Sigmoid colon (tissue), 6 donors: ENCODE measurements at regions not wholly inside any gene's neighbourhood (a gene's known extent, or its start where the extent isn't known, plus 50 kb on each side); places are given as distances from the start of the nearest gene placed in this dataset.

Experiments
- DNase-seq: peaks from one replicate; pipeline ENCODE4 v3.0.0-alpha.2; 2019
- H3K27ac ChIP-seq, 4 donors: fragments of 200-600 bp; sonication (generic); one replicate each; pipeline ENCODE4 v1.5.1; 2016 to 2019; ENCODE audit warnings: mild to moderate bottlenecking in 1 of 4
- H3K27me3 ChIP-seq, 3 donors: fragments of 200-600 bp; sonication (generic); one replicate each; pipeline ENCODE4 v1.5.1; 2019; ENCODE audit warnings: mild to moderate bottlenecking in 1 of 3
- H3K36me3 ChIP-seq, 4 donors: fragments of 200-600 bp; sonication (generic); one replicate each; pipeline ENCODE4 v1.5.1; 2016 to 2019
- H3K4me1 ChIP-seq, 4 donors: fragments of 200-600 bp; sonication (generic); one replicate each; pipeline ENCODE4 v1.5.1; 2017 to 2019
- H3K4me3 ChIP-seq, 4 donors: fragments of 200-600 bp; sonication (generic); one replicate each; pipeline ENCODE4 v1.5.1; 2017 to 2019; ENCODE audit warnings: mild to moderate bottlenecking in 2 of 4, moderate library complexity in 1 of 4
- H3K9me3 ChIP-seq, 4 donors: fragments of 200-600 bp in 3 of 4; sonication (generic) in 3 of 4; one replicate each; pipeline versions ENCODE4 v1.5.1 to v1.6.1; 2013 to 2019
- EP300 ChIP-seq, 4 donors: sonication (generic); formaldehyde crosslinking; IDR thresholded peaks; one replicate each; pipeline ENCODE4 v1.6.1; 2017; ENCODE audit warnings: antibody characterized with exemption in 4 of 4
- POLR2A ChIP-seq, 2 donors: fragments of 450-650 bp; IDR thresholded peaks; one replicate each; pipeline ENCODE4 v1.6.1; 2016; ENCODE audit warnings: antibody characterized with exemption in 2 of 2, mild to moderate bottlenecking in 2 of 2, moderate library complexity in 2 of 2
- POLR2AphosphoS5 ChIP-seq, 4 donors: sonication (generic); formaldehyde crosslinking; IDR thresholded peaks; one replicate each; pipeline ENCODE4 v1.6.1; 2017; ENCODE audit warnings: antibody characterized with exemption in 4 of 4
- WGBS, 2 donors: extraction: QIAGEN DNeasy Blood & Tissue Kit; methylation state at CpG; one replicate each; pipeline ENCODE4 v1.1.7; 2013; 5-methylcytosine and 5-hydroxymethylcytosine counted together
- intact Hi-C: fragments of 100-400 bp; cut with DNase I; formaldehyde crosslinking; loops from one replicate; pipeline ENCODE4 v1.15.1; 2023
- TF ChIP-seq, protein P1 (sequence below), 4 experiments: fragments of 450-650 bp in 3 of 4; fragments of 200-600 bp in 1 of 4; IDR thresholded peaks; one replicate each; pipeline ENCODE4 v1.5.1; 2016 to 2019; ENCODE audit warnings: antibody characterized with exemption in 4 of 4, mild to moderate bottlenecking in 3 of 4, moderate library complexity in 2 of 4
- donor health status: healthy with polysubstance abuse.
- donor health status: healthy.

- H3K27ac ChIP-seq: no peak overlapping the region
- no peak for DNase-seq
- no peaks in the 10 kb centered on the region for H3K9me3 ChIP-seq
- no peaks in the 10 kb centered on the region for H3K4me1 ChIP-seq
- H3K27me3 ChIP-seq: no peaks in the 10 kb centered on the region
- TF ChIP-seq EP300 (IDR thresholded peaks at IDR 0.05) (no peak), POLR2A (IDR thresholded peaks at IDR 0.05) (no peak), POLR2AphosphoS5 (IDR thresholded peaks at IDR 0.05) (no peak)
- TF ChIP-seq, protein P1, sequence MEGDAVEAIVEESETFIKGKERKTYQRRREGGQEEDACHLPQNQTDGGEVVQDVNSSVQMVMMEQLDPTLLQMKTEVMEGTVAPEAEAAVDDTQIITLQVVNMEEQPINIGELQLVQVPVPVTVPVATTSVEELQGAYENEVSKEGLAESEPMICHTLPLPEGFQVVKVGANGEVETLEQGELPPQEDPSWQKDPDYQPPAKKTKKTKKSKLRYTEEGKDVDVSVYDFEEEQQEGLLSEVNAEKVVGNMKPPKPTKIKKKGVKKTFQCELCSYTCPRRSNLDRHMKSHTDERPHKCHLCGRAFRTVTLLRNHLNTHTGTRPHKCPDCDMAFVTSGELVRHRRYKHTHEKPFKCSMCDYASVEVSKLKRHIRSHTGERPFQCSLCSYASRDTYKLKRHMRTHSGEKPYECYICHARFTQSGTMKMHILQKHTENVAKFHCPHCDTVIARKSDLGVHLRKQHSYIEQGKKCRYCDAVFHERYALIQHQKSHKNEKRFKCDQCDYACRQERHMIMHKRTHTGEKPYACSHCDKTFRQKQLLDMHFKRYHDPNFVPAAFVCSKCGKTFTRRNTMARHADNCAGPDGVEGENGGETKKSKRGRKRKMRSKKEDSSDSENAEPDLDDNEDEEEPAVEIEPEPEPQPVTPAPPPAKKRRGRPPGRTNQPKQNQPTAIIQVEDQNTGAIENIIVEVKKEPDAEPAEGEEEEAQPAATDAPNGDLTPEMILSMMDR (IDR thresholded peaks at IDR 0.05): no peak
- intact Hi-C loops: no loop called here
- no peaks in the 10 kb centered on the region for H3K36me3 ChIP-seq
- H3K4me3 ChIP-seq: no peak overlapping the region
Measured at GRCh38 chr3:167938516-167938915, 157.2 kb downstream of the GOLIM4 start.

GRCh38 chr3:167936019-167936418, 159.7 kb downstream of the GOLIM4 start:
- H3K9me3 ChIP-seq: no peaks in the 10 kb centered on the region
- intact Hi-C loops: no loop called here
- no peaks in the 10 kb centered on the region for H3K36me3 ChIP-seq
- H3K27ac ChIP-seq: no peak overlapping the region
- DNase-seq: no peak
- 87 to 88% methylated on average over 6 of the region's 6 CpGs for WGBS, 2 donors
- H3K27me3 ChIP-seq: no peaks in the 10 kb centered on the region
- TF ChIP-seq, protein P1 (IDR thresholded peaks at IDR 0.05): no peak
- TF ChIP-seq POLR2A (IDR thresholded peaks at IDR 0.05): no peak
- no peak for TF ChIP-seq POLR2AphosphoS5 (IDR thresholded peaks at IDR 0.05)
- TF ChIP-seq EP300 (IDR thresholded peaks at IDR 0.05): no peak
- no peaks in the 10 kb centered on the region for H3K4me1 ChIP-seq
- no peak overlapping the region for H3K4me3 ChIP-seq

DNA sequence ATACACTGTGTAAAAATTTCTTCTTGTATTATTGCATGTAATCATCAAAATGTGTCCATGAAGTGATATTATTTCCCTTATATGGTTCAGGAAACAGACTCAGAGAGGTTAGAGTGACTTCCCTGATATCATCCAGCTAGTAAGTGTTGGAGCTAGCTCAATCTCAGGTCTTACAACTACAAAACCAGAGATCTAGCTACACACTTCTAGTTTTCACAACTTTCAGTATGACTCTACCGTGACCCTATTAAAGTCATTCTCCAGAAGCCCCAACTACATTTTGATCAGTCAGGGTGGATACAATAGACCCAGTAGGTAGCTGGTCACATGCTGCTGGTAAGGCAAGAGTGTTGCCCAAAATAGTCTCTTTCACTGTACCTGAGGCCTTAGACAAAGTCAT, 165.3 kb downstream of the GOLIM4 start:
- no peaks in the 10 kb centered on the region for H3K36me3 ChIP-seq
- H3K27ac ChIP-seq: no peak overlapping the region
- WGBS, 2 donors: 92 to 97% methylated on average over 1 of the region's 1 CpG

DNA sequence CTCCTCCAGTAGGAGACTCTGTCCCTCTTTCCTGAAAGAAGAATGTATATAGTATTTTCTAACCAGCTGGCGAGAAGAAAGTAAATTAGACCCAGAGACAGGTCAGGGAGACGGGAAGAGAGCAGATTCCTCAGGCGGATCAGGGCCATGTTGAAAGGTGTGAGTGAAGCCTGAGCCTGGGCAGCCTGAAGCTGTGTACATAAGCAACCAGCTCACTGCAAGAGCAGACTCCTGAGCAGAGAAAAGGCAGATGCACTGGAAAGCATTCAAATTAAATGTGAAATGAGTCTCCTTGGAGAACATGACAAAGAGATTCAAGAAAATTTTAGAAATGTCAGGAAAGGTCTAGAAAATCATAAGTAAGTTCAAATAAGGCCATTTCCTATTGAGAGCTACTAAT, 165.8 kb downstream of the GOLIM4 start:
- no peaks in the 10 kb centered on the region for H3K27me3 ChIP-seq
- 81 to 88% methylated on average over 3 of the region's 3 CpGs for WGBS, 2 donors
- no peak overlapping the region for H3K27ac ChIP-seq
- H3K4me3 ChIP-seq: no peak overlapping the region
- TF ChIP-seq EP300 (IDR thresholded peaks at IDR 0.05) (no peak), POLR2A (IDR thresholded peaks at IDR 0.05) (no peak)
- TF ChIP-seq, protein P1 (IDR thresholded peaks at IDR 0.05): no peak
- no peaks in the 10 kb centered on the region for H3K36me3 ChIP-seq
- intact Hi-C loops: no loop called here
- no peak for DNase-seq
- no peaks in the 10 kb centered on the region for H3K4me1 ChIP-seq
- H3K9me3 ChIP-seq: no peaks in the 10 kb centered on the region

More for the DNA sequence above, 165.3 kb downstream of the GOLIM4 start:
- DNase-seq: no peak
- no peaks in the 10 kb centered on the region for H3K27me3 ChIP-seq
- no peaks in the 10 kb centered on the region for H3K4me1 ChIP-seq
- TF ChIP-seq EP300 (IDR thresholded peaks at IDR 0.05) (no peak), POLR2AphosphoS5 (IDR thresholded peaks at IDR 0.05) (no peak), POLR2A (IDR thresholded peaks at IDR 0.05) (no peak)
- TF ChIP-seq, protein P1 (IDR thresholded peaks at IDR 0.05): no peak
- no peak overlapping the region for H3K4me3 ChIP-seq
- intact Hi-C loops: no loop called here
- H3K9me3 ChIP-seq: no peaks in the 10 kb centered on the region

GRCh38 chr3:167928381-167928780, 167.3 kb downstream of the GOLIM4 start:
- H3K36me3 ChIP-seq: no peaks in the 10 kb centered on the region
- no peak overlapping the region for H3K27ac ChIP-seq
- intact Hi-C loops: no loop called here
- H3K27me3 ChIP-seq: no peaks in the 10 kb centered on the region
- TF ChIP-seq EP300 (IDR thresholded peaks at IDR 0.05) (no peak), POLR2AphosphoS5 (IDR thresholded peaks at IDR 0.05) (no peak), POLR2A (IDR thresholded peaks at IDR 0.05) (no peak)
- TF ChIP-seq, protein P1 (IDR thresholded peaks at IDR 0.05): no peak
- no peak overlapping the region for H3K4me3 ChIP-seq
- H3K4me1 ChIP-seq: no peaks in the 10 kb centered on the region
- 71 to 73% methylated on average over 4 of the region's 4 CpGs for WGBS, 2 donors
- DNase-seq: no peak
- H3K9me3 ChIP-seq: no peaks in the 10 kb centered on the region
